ENCODE measurements at regions not wholly inside any gene's neighbourhood (a gene's known extent, or its start where the extent isn't known, plus 50 kb on each side); places are given as distances from the start of the nearest gene placed in this dataset.

- H3K27ac Mint-ChIP-seq, result no peak overlapping the region
Observed at GRCh38 chr3:87045473-87045872, 54.5 kb upstream of the VGLL3 start.

GRCh38 chr3:87044846-87045245 lies 53.9 kb upstream of the VGLL3 start:
- no peak for DNase-seq (ENCODE audit: low spot score in 2 of 2)
- Mint-ChIP-seq H3K4me1 (no peaks in the 10 kb centered on the region), H3K4me3 (no peak overlapping the region), H3K27ac (no peak overlapping the region), H3K36me3 (no peaks in the 10 kb centered on the region), H3K27me3 (no peaks in the 10 kb centered on the region), H3K9me3 (peaks cover 2% of the 10 kb centered on the region)
- ATAC-seq (ENCODE audit: low read depth), result no peak

More at GRCh38 chr3:87045473-87045872, 54.5 kb upstream of the VGLL3 start:
- Mint-ChIP-seq H3K27me3 (no peaks in the 10 kb centered on the region), H3K36me3 (no peaks in the 10 kb centered on the region), H3K9me3 (peaks cover 2% of the 10 kb centered on the region), H3K4me3 (no peak overlapping the region), H3K4me1 (no peaks in the 10 kb centered on the region)
- no peak for ATAC-seq (ENCODE audit: low read depth)
- no peak for DNase-seq (ENCODE audit: low spot score in 2 of 2)

- DNase-seq (ENCODE audit: low spot score in 2 of 2), result no peak
- H3K4me3 Mint-ChIP-seq, result no peak overlapping the region
- H3K27me3 Mint-ChIP-seq, result no peaks in the 10 kb centered on the region
- no peak overlapping the region for H3K27ac Mint-ChIP-seq
- H3K4me1 Mint-ChIP-seq, result no peaks in the 10 kb centered on the region
- H3K36me3 Mint-ChIP-seq, result no peaks in the 10 kb centered on the region
- no peak for ATAC-seq (ENCODE audit: low read depth)
- H3K9me3 Mint-ChIP-seq, result peaks cover 2% of the 10 kb centered on the region
Observed at GRCh38 chr3:87044409-87044808, 53.5 kb upstream of the VGLL3 start.

- Mint-ChIP-seq H3K27me3 (no peaks in the 10 kb centered on the region), H3K4me1 (no peaks in the 10 kb centered on the region), H3K27ac (no peak overlapping the region), H3K4me3 (no peak overlapping the region), H3K36me3 (no peaks in the 10 kb centered on the region), H3K9me3 (peaks cover 2% of the 10 kb centered on the region)
- DNase-seq (ENCODE audit: low spot score in 2 of 2) (no peak), ATAC-seq (ENCODE audit: low read depth) (no peak)
Observed at GRCh38 chr3:87041191-87041590, 50.2 kb upstream of the VGLL3 start.

Data from memory B cell (primary cell).